ENCODE measurements at regions not wholly inside any gene's neighbourhood (a gene's known extent, or its start where the extent isn't known, plus 50 kb on each side); places are given as distances from the start of the nearest gene placed in this dataset.

- DNase-seq, result no peak
These were observed 51.3 kb upstream of the LRRN2 start for GRCh38 chr1:204736836-204737235.

DNA sequence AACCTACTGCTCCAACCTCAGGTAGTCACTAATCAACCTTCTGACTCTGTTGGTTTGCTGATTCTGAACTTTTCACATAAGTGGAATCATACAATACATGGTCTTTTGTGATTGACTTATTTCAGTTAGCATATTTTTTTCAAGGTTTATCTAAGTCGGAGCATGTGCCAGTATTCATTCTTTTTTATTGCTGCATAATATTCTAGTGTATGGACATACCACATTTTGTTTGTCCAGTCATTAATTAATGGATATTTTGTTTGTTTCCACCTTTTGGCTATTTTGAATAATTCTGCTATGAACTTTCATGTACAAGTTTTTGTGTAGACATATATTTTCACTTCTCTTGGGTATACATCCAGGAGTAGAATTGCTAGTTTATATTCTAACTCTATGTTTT, 53.0 kb upstream of the LRRN2 start:
- no peak for DNase-seq

GRCh38 chr1:204740354-204740753, 54.8 kb upstream of the LRRN2 start:
- DNase-seq, result no peak

- DNase-seq, result no peak
These were observed 55.9 kb upstream of the LRRN2 start for GRCh38 chr1:204741440-204741839.

DNA sequence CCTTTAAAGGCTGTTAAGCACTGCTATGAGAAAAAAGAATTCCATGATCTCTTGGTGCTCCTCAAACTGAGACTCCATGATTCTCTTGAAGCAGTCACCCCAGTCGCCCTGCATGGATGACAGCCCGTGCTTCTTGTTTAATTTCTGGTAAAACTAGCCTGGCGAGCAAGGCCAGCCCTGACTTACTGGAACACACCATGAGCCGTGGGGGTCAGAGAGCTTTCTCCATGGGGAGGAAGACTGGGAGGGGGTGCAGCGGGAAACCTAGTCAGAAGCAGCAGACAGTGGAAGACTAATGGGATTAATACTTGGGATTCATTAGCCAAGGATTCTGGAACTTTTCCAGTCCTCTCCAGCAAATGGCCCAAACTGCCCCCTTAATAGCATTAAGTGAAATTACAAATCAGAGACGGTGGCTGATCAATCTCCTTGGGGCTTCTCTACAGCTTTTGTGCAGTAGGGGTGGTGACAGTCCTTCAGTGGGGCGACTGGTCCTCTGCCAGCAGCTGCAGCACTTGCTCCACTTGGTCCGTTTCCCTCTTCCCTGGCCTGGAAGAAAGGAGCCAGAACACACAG, 57.2 kb upstream of the LRRN2 start:
- no peak for DNase-seq

DNA sequence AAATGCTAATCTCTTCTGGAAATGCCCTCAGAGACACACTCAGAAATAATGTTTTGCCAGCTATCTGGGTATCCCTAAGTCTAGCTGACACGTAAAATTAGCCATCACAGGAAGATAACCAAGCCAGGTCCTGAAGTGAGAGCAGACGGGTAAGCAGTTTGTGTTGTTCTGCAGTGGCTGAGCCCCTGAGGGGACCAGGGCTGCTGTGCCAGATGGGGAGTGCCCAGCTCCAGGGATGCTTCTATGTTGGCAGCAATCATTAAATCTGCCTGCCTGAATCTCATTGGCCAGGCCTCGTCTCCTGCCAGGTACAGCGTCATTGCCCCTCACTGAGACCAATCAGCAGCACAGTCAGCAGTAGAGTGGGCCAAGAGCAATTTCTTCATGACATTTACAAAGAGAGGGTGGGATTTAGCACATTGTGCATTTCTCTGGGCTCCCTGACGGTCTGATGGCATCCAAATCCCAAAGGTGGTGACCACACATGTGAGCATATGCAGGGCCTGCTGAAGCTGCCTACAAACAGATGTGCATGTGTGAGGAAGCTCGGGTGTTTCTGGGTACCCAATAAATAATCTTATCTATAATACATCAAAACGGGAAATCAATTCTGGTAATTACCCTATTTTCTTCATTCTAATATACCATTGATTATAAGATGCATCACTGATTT, 58.7 kb upstream of the LRRN2 start:
- no peak for DNase-seq

- DNase-seq, result no peak
These were observed 61.4 kb upstream of the LRRN2 start for GRCh38 chr1:204746838-204747442.

GRCh38 chr1:204751480-204751879, 65.9 kb upstream of the LRRN2 start:
- no peak for DNase-seq

GRCh38 chr1:204751883-204752687, 66.5 kb upstream of the LRRN2 start:
- DNase-seq, result peak; percentile 35

GRCh38 chr1:204752688-204753040, 67.1 kb upstream of the LRRN2 start:
- DNase-seq, result no peak

GRCh38 chr1:204754821-204755220, 69.3 kb upstream of the LRRN2 start:
- DNase-seq, result no peak

DNA sequence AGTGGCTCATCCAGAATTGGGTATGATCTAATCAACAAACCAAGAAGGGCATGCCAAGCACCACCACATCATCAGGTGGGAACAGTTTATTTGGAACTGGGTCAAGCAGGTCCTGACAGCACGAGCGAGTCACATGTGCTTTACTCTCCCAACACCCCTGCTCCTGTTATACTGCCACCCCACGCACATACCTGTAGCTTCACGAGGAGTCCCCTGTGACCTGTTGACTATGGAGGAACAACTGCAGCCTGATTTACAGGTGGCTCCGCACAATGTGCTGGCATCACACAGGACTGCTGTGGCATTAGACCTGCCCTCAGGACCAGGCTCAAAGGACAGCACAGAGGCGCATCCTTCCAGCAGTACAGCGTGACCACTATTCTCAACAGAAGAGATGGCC, 70.8 kb upstream of the LRRN2 start:
- no peak for DNase-seq

- no peak for DNase-seq
These were observed 71.3 kb upstream of the LRRN2 start for GRCh38 chr1:204756811-204757210.

- no peak for DNase-seq
These were observed 73.1 kb upstream of the LRRN2 start for GRCh38 chr1:204758601-204759000.

DNA sequence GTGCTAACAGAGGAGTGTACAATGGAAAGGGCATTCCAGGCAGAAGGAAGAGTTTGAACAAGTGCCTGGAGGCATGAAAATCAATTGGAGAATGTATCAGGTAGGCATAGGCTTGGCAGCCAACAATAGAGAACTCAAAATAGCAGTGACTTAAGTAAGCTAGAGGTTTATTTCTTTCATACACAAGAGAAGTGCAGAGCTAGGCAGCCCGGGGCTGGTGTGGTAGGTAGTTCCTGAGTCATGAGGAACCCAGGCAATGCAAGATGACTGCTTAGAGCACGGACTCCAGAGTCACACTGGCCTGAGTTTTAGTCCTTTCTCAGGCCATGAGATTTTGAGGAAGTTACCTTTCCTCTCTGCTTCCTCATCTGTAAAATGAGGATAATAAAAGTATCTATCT, 74.8 kb upstream of the LRRN2 start:
- no peak for DNase-seq

GRCh38 chr1:204760757-204761156, 75.2 kb upstream of the LRRN2 start:
- no peak for DNase-seq

GRCh38 chr1:204763773-204764427, 78.4 kb upstream of the LRRN2 start:
- peak; percentile 80 for DNase-seq

DNA sequence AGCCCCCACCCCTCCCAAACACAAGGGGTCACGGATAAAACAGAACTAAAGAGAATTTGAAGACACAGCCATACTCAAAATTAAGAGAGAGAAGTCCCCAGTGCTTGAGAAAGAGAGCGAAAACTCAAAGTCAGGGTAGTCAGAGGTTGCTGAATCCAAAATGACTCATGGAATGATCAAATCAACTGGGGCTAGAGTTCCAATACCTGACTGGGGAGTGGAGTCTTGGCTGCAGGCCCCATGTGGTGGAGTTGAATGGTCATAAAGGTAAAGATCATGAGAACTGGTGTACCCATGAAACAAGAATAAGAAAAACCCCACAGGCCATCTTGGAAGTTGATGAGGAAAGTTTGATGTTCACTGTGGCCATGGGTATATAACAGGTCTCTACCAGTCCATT, 84.5 kb upstream of the LRRN2 start:
- DNase-seq, result no peak

GRCh38 chr1:204771358-204771757, 85.8 kb upstream of the LRRN2 start:
- no peak for DNase-seq

GRCh38 chr1:204773246-204773645, 87.7 kb upstream of the LRRN2 start:
- no peak for DNase-seq

DNA sequence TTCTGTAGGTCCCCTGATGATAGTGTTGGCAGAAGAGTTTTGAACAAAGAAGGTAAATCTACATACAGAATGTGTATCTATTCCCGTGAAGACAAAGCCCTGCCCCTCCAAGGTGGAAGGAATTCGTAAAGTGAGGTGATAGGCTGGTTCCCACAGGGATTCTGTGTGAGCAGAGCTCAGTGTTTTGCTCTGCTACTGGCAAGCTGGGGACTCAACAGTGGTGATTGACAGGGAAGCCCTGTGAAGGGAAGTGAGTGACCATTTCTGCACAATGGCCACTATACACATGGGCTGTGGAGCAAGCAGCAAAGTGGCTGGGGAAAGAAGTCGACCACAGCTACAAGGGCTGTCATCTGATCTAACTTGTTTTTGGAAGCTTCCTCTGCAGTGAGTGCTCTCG, 90.0 kb upstream of the LRRN2 start:
- no peak for DNase-seq

- no peak for DNase-seq
These were observed 92.1 kb upstream of the LRRN2 start for GRCh38 chr1:204777591-204777990.

DNA sequence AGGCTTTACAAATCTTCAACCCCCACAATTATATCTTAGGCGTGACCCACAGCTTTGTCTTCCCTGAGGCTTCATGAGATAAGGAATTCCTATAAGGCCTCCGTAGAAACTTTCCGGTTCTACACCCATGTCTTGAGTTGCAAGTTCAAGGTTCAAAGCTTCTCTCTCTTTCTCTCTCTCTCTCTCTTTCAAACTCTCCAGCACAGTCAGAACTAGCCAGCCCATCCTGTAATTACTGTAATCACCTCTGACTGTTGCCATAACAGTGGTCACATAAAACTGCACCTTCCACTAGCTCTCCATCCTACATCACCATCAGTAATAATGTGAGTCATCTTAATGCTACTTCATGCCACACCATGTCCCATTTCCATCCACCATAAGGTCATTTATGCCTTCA, 90.0 kb upstream of the NFASC start:
- peak; percentile 7 for DNase-seq

All from NCI-H226 (cell line).